AG04449 (cell line): ENCODE measurements at regions not wholly inside any gene's neighbourhood (a gene's known extent, or its start where the extent isn't known, plus 50 kb on each side); places are given as distances from the start of the nearest gene placed in this dataset.
"Not testable (repeated sequence)": the region's sequence is repeated elsewhere in the genome, so short reads cannot be mapped to it uniquely, and the experiment has no call there.

ENCODE experiments used
- CTCF ChIA-PET: fragments of 350-600 bp; formaldehyde crosslinking; extraction: SDS; loops from one replicate; lab custom pipeline; 2021; ENCODE audit warnings: antibody characterized with exemption; lab: Yijun Ruan, JAX
- POLR2A ChIA-PET: fragments of 400-600, 350-600 bp; formaldehyde crosslinking; extraction: SDS; loops from one replicate; lab custom pipeline; 2020; ENCODE audit warnings: antibody characterized with exemption, inconsistent platforms; lab: Yijun Ruan, JAX
- DNase-seq: peaks from one replicate; pipeline ENCODE4 v3.0.0-alpha.2; 2010; ENCODE audit warnings: low read depth, low spot score
- H3K4me3 ChIP-seq: 2 replicates; pipeline ENCODE4 v1.5.1; 2011; ENCODE audit warnings: low read depth, mild to moderate bottlenecking, control low read depth, low read length
- CTCF ChIP-seq: IDR thresholded peaks from one replicate; pipeline ENCODE4 v1.5.1; 2011; ENCODE audit warnings: mild to moderate bottlenecking, moderate library complexity, low read length, control low read depth, inconsistent platforms; ENCODE audit not compliant: insufficient read depth; ENCODE audit errors: missing control alignments

- no peak for TF ChIP-seq CTCF
- no peak for DNase-seq
- ChIA-PET CTCF (no interaction called here), POLR2A (no interaction called here)
- H3K4me3 ChIP-seq, result no peak overlapping the region
Observed at GRCh38 chr10:2543142-2543886, 524.0 kb upstream of the PFKP start.

- CTCF ChIA-PET, result no interaction called here
- POLR2A ChIA-PET, result no interaction called here
Observed at GRCh38 chr10:2541176-2541575, 526.2 kb upstream of the PFKP start.

GRCh38 chr10:2529945-2530344 lies 537.4 kb upstream of the PFKP start:
- no peak for DNase-seq
- POLR2A ChIA-PET, result no interaction called here
- CTCF ChIA-PET, result no interaction called here
- TF ChIP-seq CTCF, result no peak
- H3K4me3 ChIP-seq, result no peak overlapping the region

More at GRCh38 chr10:2541176-2541575, 526.2 kb upstream of the PFKP start:
- no peak for DNase-seq
- TF ChIP-seq CTCF, result no peak
- no peak overlapping the region for H3K4me3 ChIP-seq

- ChIA-PET CTCF (no interaction called here), POLR2A (no interaction called here)
- no peak for TF ChIP-seq CTCF
Observed at GRCh38 chr10:2525781-2526180, 541.6 kb upstream of the PFKP start.

GRCh38 chr10:2519139-2519538 lies 548.2 kb upstream of the PFKP start:
- ChIA-PET CTCF (no interaction called here), POLR2A (no interaction called here)
- no peak overlapping the region for H3K4me3 ChIP-seq
- no peak for DNase-seq
- TF ChIP-seq CTCF, result no peak

More at GRCh38 chr10:2525781-2526180, 541.6 kb upstream of the PFKP start:
- DNase-seq, result no peak
- no peak overlapping the region for H3K4me3 ChIP-seq

GRCh38 chr10:2509081-2509531 lies 558.2 kb upstream of the PFKP start:
- no peak for DNase-seq
- POLR2A ChIA-PET, result no interaction called here
- TF ChIP-seq CTCF, result no peak
- CTCF ChIA-PET, result no interaction called here
- H3K4me3 ChIP-seq, result no peak overlapping the region

- POLR2A ChIA-PET, DNase-seq, H3K4me3 ChIP-seq, CTCF ChIA-PET: not testable (repeated sequence)
Observed at GRCh38 chr10:2501366-2501940, 565.9 kb upstream of the PFKP start.
